GM12892 (cell line): ENCODE measurements at regions not wholly inside any gene's neighbourhood (a gene's known extent, or its start where the extent isn't known, plus 50 kb on each side); places are given as distances from the start of the nearest gene placed in this dataset.
"Not testable (repeated sequence)": the region's sequence is repeated elsewhere in the genome, so short reads cannot be mapped to it uniquely, and the experiment has no call there.

Experiments used
- POLR2A ChIP-seq: IDR thresholded peaks from 2 replicates; pipeline ENCODE4 v1.6.1; 2011; ENCODE audit warnings: low read depth, low read length, control low read depth
- POLR2AphosphoS5 ChIP-seq: IDR thresholded peaks from 2 replicates; pipeline ENCODE4 v1.6.1; 2011; ENCODE audit warnings: low read depth, low read length, control low read depth
- TAF1 ChIP-seq: IDR thresholded peaks from 2 replicates; pipeline ENCODE4 v1.6.1; 2011; ENCODE audit warnings: low read depth, mild to moderate bottlenecking, control low read depth, low read length, borderline replicate concordance

DNA sequence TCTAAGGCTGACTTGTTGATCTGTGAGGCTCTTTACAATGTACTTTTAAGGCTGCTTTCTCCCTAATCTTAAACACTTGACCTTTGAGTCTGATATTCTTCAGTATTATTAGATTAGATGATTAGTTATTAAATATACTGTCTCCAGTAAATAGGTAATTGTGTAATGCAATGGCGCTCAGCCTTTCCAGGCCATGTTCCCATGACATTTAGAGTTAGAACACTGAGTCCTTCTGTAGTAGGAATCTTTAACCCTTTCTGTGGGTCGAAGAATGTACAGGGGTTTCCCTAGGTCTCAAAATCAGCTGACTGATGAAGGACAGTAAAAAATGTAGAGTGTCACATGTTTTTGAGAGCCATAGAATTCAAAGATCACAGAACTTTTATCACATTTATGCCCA lies 104.4 kb downstream of the LMO4 start:
- not testable (repeated sequence) for TF ChIP-seq POLR2AphosphoS5, POLR2A, TAF1
